ENCODE measurements at regions not wholly inside any gene's neighbourhood (a gene's known extent, or its start where the extent isn't known, plus 50 kb on each side); places are given as distances from the start of the nearest gene placed in this dataset.
"Not testable (repeated sequence)": the region's sequence is repeated elsewhere in the genome, so short reads cannot be mapped to it uniquely, and the experiment has no call there.

DNA sequence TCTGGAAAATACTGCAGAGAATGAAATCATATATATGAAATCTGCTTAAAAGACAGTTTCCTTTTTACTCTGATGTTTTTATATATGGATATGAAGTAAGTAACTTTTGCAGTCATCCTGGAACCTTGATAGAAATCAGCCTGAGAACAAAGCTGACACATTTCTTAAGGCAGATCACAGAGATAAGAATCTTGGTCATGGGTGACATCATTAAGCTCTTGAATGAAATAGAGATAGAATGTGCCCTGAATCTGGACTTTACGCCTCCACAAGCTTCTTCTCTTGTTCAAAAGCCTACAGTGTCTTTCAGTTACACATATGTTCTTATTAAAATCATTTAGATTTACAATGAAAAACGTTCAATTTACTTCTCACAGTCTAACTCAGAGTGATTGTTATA, 319.1 kb upstream of the CNTNAP2 start:
- TF ChIP-seq, protein P1, sequence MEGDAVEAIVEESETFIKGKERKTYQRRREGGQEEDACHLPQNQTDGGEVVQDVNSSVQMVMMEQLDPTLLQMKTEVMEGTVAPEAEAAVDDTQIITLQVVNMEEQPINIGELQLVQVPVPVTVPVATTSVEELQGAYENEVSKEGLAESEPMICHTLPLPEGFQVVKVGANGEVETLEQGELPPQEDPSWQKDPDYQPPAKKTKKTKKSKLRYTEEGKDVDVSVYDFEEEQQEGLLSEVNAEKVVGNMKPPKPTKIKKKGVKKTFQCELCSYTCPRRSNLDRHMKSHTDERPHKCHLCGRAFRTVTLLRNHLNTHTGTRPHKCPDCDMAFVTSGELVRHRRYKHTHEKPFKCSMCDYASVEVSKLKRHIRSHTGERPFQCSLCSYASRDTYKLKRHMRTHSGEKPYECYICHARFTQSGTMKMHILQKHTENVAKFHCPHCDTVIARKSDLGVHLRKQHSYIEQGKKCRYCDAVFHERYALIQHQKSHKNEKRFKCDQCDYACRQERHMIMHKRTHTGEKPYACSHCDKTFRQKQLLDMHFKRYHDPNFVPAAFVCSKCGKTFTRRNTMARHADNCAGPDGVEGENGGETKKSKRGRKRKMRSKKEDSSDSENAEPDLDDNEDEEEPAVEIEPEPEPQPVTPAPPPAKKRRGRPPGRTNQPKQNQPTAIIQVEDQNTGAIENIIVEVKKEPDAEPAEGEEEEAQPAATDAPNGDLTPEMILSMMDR (conservative IDR thresholded peaks at IDR 0.05; ENCODE audit: low read depth, low read length): no peak
- no peak for DNase-seq (ENCODE audit: low read depth)

DNA sequence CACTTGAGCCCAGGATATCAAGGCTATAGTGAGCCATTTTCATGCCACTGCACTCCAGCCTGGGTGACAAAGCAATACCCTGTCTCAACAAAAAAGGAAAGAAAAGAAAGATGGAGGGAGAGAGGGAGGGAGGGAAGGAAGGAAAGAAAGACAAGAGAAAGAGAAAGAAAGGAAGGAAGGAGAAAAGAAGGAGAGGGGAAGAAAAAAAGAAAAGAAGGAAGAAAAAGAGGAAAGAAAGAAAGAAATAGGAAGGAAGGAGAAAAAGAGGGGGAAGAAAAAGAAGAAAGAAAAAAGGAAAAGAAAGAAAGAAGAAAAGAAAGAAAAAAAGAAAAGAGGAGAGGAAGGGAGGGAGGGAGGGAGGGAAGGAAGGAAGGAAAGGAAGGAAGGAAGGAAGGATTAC, 321.5 kb upstream of the CNTNAP2 start:
- no peak overlapping the region for H3K4me3 ChIP-seq (ENCODE audit: low read depth, low read length)
- no peak for DNase-seq (ENCODE audit: low read depth)
- TF ChIP-seq, protein P1 (conservative IDR thresholded peaks at IDR 0.05; ENCODE audit: low read depth, low read length): no peak

More for the DNA sequence above, 319.1 kb upstream of the CNTNAP2 start:
- no peak overlapping the region for H3K4me3 ChIP-seq (ENCODE audit: low read depth, low read length)

DNA sequence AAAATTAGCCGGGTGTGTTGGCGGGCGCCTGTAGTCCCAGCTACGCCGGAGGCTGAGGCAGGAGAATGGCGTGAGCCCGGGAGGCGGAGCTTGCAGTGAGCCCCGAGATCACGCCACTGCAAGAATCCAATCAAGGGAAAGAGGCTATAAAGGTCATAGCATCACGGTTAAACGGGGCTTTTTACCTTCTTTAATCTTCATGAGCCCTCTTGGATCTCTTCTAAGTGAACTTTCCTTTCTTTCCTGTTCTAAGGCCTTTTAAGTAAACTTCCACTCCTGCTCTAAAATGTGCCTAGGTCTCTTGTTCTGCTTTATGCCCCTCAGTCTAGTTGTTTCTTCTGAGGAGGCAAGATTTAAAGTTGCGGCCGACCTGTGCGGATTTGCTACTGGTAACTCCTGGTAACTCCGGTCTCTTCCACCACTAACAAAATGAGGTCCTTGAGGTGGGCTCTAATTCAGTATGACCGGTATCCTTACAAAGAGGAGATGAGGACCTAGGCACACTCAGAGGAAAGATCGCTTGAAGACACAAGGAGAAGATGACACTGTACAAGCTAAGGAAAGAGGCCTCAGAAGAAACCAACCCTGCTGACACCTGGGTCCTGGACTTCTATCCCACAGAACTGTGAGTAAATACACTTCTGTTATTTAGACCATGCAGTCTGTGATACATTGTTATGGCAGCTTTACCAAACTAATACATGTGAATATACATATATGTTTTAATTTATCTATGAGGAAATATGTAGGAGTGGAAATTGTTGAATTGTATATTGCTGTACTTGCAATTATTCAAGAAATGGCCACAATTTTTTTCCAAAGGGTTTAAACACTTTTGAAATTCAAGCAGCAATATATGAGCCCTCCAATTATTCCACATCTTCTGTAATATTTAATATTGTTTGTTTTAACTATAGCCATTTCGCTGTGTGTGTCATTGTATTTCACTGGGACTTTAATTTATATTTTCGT, 331.5 kb upstream of the CNTNAP2 start:
- H3K4me3 ChIP-seq (ENCODE audit: low read depth, low read length): no peak overlapping the region
- no peak for DNase-seq (ENCODE audit: low read depth)
- TF ChIP-seq, protein P1 (conservative IDR thresholded peaks at IDR 0.05; ENCODE audit: low read depth, low read length): no peak

DNA sequence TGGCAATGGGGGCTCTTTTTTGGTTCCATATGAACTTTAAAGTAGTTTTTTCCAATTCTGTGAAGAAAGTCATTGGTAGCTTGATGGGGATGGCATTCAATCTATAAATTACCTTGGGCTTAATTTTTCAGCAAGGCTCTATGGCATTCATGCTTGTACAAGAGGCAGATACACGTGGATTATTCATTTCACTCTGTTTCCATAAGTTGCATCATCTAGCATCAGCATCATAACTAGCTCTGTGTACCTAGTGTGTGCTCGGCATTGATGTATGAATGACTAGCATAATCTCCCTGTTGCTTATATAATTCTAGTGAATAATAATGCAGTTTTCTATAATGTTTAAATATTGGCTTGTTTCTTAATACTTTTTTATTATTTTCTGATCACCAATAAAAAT, 335.2 kb upstream of the CNTNAP2 start:
- not testable (repeated sequence) for H3K4me3 ChIP-seq (ENCODE audit: low read depth, low read length); DNase-seq (ENCODE audit: low read depth)

DNA sequence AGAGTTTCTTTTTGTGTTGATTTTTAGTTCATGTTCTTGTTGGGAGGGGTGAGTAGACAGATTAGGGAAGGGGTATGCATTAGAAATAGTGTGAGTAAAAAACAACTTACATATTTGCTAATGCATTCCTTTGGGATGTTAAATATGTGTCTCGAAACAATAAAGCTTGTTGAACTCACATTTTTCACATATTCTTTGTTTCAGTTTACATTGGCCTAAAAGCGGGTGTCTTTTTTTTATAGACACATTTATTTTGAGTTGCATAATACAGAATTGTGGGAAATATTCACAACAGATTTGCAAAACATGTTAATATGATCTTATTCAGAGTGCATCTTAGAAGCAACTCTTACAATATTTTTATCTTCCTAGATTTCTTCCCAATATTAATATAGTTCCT, 337.5 kb upstream of the CNTNAP2 start:
- no peak overlapping the region for H3K4me3 ChIP-seq (ENCODE audit: low read depth, low read length)
- no peak for DNase-seq (ENCODE audit: low read depth)
- TF ChIP-seq, protein P1 (conservative IDR thresholded peaks at IDR 0.05; ENCODE audit: low read depth, low read length): no peak

DNA sequence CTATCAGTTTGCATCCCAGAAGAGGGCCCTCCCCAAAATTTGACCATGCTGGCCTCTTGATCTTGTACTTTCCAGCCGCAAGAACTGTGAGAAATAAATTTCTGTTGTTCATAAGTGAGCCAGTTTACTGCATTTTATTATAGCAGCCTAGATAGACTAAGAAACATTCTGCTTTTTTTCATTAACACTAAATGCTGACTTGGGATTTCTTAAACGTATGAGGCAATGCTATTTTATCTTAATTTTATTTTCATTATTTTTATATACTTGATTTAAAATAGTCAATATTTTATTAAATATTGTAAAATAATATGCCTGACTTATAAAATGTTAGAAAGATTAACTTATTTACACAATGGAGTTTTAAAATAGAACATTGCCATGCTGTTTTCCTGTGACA, 341.8 kb upstream of the CNTNAP2 start:
- H3K4me3 ChIP-seq (ENCODE audit: low read depth, low read length): no peak overlapping the region
- TF ChIP-seq, protein P1 (conservative IDR thresholded peaks at IDR 0.05; ENCODE audit: low read depth, low read length): no peak
- no peak for DNase-seq (ENCODE audit: low read depth)

DNA sequence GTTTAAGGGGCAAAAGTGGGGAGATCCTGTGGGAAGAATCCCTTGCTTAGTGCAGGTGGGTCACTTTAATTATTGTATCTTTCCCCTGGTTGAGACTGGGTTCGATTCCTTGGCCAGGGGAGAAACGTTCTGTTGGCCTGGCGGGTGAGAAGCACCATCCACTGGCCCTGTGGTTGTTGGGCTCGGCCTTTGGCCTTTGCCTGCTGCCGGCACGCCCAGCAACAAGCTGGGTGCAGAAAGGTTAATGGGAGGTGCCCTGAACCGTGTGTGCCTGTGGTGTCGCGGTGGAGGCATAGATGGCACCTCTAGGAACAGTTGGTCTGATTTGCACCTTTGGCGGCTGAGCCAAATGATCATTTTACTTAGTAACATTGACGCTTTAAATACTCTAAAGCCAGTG, 363.6 kb upstream of the CNTNAP2 start:
- TF ChIP-seq, protein P1 (conservative IDR thresholded peaks at IDR 0.05; ENCODE audit: low read depth, low read length): no peak
- DNase-seq (ENCODE audit: low read depth): no peak
- no peak overlapping the region for H3K4me3 ChIP-seq (ENCODE audit: low read depth, low read length)

All from epithelial cell of proximal tubule (primary cell).